ENCODE measurements at regions not wholly inside any gene's neighbourhood (a gene's known extent, or its start where the extent isn't known, plus 50 kb on each side); places are given as distances from the start of the nearest gene placed in this dataset.

DNA sequence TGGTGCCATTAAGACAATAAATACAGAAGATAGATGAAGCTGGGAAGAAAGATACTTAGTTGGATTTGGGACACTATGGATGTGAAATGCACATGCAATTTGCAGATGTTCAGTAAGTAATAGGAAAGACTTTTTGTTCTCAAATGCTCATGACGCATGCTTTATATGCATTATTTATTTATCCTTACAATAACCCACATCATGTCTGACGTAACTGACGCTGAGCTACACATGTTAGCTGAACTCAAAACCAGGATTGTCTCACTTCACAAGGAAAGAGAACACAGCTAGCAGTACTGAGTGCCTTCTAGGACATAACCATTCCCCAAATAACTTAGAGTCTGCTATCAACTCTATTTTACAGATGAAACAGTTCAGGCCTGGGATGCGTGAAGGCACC, 463.4 kb downstream of the FGF9 start:
- TF ChIP-seq CREM (IDR thresholded peaks at IDR 0.05; ENCODE audit: low read depth): no peak
- TF ChIP-seq KDM2B (CRISPR knock-in tag; IDR thresholded peaks at IDR 0.05): no peak
- TF ChIP-seq CEBPG (CRISPR knock-in tag; IDR thresholded peaks at IDR 0.05): no peak
- TF ChIP-seq CEBPG (tag; conservative IDR thresholded peaks at IDR 0.05 in 1 of 2, IDR thresholded peaks at IDR 0.05 in 1 of 2): no peak
- no peak for TF ChIP-seq CREB3 (tag; conservative IDR thresholded peaks at IDR 0.05; ENCODE audit: low read depth)
- TF ChIP-seq IRF1 (CRISPR knock-in tag; IDR thresholded peaks at IDR 0.05; ENCODE audit: borderline replicate concordance): no peak
- TF ChIP-seq HNRNPH1 (optimal IDR thresholded peaks at IDR 0.05; ENCODE audit: low read depth, low read length): no peak
- TF ChIP-seq LARP7 (IDR thresholded peaks at IDR 0.05): no peak
- TF ChIP-seq CTCF (IDR thresholded peaks at IDR 0.05 in 2 of 3, conservative IDR thresholded peaks at IDR 0.05 in 1 of 3; ENCODE audit: insufficient read depth in 2 of 3, low read depth in 1 of 3, low read length in 3 of 3): no peak
